Panc1 (cell line): ENCODE measurements at regions not wholly inside any gene's neighbourhood (a gene's known extent, or its start where the extent isn't known, plus 50 kb on each side); places are given as distances from the start of the nearest gene placed in this dataset.

Experiments used
- ATAC-seq: fragments of 200-7000 bp; cut with Tn5 transposase; 2 replicates; pipeline ENCODE4 v1.9.1; 2020; ENCODE audit warnings: mild to moderate bottlenecking, moderate library complexity
- BruUV-seq: library from RNA; stranded (reverse); fragments of 400-500 nt; replicated peaks from 2 replicates; lab custom pipeline; 2021; lab: Mats Ljungman, UMichigan
- CTCF ChIA-PET: fragments of 300-600 bp; sonication (Branson Sonifier 250); formaldehyde crosslinking; loops from one replicate; lab custom pipeline; 2022; ENCODE audit warnings: antibody characterized with exemption; lab: Charles Lee
- POLR2A ChIA-PET: fragments of 300-600 bp; sonication (Branson Sonifier 250); formaldehyde crosslinking; loops from one replicate; lab custom pipeline; 2022; ENCODE audit warnings: antibody characterized with exemption; lab: Charles Lee
- DNase-seq: peaks from one replicate; pipeline ENCODE4 v3.0.0-alpha.2; 2010; ENCODE audit warnings: low read depth, low spot score
- H3K27ac ChIP-seq: 2 replicates; pipeline ENCODE4 v1.5.1; 2011; ENCODE audit warnings: mild to moderate bottlenecking, low read length, inconsistent platforms
- H3K27me3 ChIP-seq: fragments of 200-500 bp; sonication (Bioruptor generic); 2 replicates; pipeline ENCODE4 v1.6.0; 2014; ENCODE audit warnings: low read length, inconsistent platforms; ENCODE audit not compliant: control insufficient read depth, insufficient read depth
- H3K36me3 ChIP-seq: fragments of 200-500 bp; sonication (Bioruptor generic); 2 replicates; pipeline ENCODE4 v1.5.1; 2014; ENCODE audit warnings: inconsistent platforms, mild to moderate bottlenecking, low read length, moderate library complexity; ENCODE audit not compliant: control insufficient read depth, insufficient read depth
- H3K4me1 ChIP-seq: 2 replicates; pipeline ENCODE4 v1.5.1; 2011; ENCODE audit warnings: inconsistent platforms, mild to moderate bottlenecking, low read length, moderate library complexity; ENCODE audit not compliant: control insufficient read depth, insufficient read depth
- H3K4me3 ChIP-seq, 2 experiments: 2 replicates each; pipeline ENCODE4 v1.5.1; 2011 to 2012; ENCODE audit warnings: low read depth in 2 of 2, low read length in 2 of 2, mild to moderate bottlenecking in 2 of 2, inconsistent platforms in 1 of 2, moderate library complexity in 1 of 2
- H3K9me3 ChIP-seq: fragments of 200-500 bp; sonication (Bioruptor generic); 2 replicates; pipeline ENCODE4 v1.5.1; 2014; ENCODE audit warnings: low read depth, mild to moderate bottlenecking, inconsistent platforms, low read length, moderate library complexity; ENCODE audit not compliant: control insufficient read depth, insufficient read depth
- CTCF ChIP-seq: fragments of 450-650 bp; IDR thresholded peaks from 2 replicates; pipeline ENCODE4 v1.5.1; 2017; ENCODE audit warnings: mild to moderate bottlenecking
- POLR2AphosphoS5 ChIP-seq: IDR thresholded peaks from 2 replicates; pipeline ENCODE4 v1.6.1; 2012; ENCODE audit warnings: mild to moderate bottlenecking, low read depth, low read length, moderate library complexity
- REST ChIP-seq, 2 experiments: IDR thresholded peaks; 2 replicates each; pipeline ENCODE4 v1.6.1; 2011 to 2012; ENCODE audit warnings: low read depth in 2 of 2, control low read depth in 1 of 2, low read length in 1 of 2, mild to moderate bottlenecking in 1 of 2, moderate library complexity in 1 of 2; ENCODE audit not compliant: insufficient read depth in 1 of 2
- SIN3A ChIP-seq: IDR thresholded peaks from 2 replicates; pipeline ENCODE4 v1.6.1; 2012; ENCODE audit warnings: low read depth, mild to moderate bottlenecking, low read length, moderate library complexity, borderline replicate concordance; ENCODE audit not compliant: insufficient read depth
- TCF7L2 ChIP-seq: IDR thresholded peaks from 2 replicates; pipeline ENCODE4 v1.6.1; 2011; ENCODE audit warnings: mild to moderate bottlenecking, low read depth, low read length, inconsistent platforms
- in situ Hi-C: cut with HindIII; loops from 2 replicates; pipeline ENCODE4 v1.10.0; 2016; ENCODE audit warnings: low sequenced_read_pairs, low pct_unique_long_range_greater_than_20kb
- intact Hi-C: fragments of 100-400 bp; cut with micrococcal nuclease; formaldehyde crosslinking; loops from one replicate; pipeline ENCODE4 v1.10.0; 2022; ENCODE audit not compliant: unreplicated experiment

GRCh38 chr9:106588626-106589025, 274.3 kb upstream of the ZNF462 start:
- Histone ChIP-seq H3K9me3 (no peaks in the 10 kb centered on the region), H3K27ac (no peak overlapping the region), H3K4me3 (no peak overlapping the region), H3K27me3 (no peaks in the 10 kb centered on the region), H3K36me3 (no peaks in the 10 kb centered on the region), H3K4me1 (no peaks in the 10 kb centered on the region)
- in situ Hi-C loops: no loop called here
- no TSS peak for BruUV-seq
- peak; percentile 68 for ATAC-seq
- no peak for DNase-seq
- ChIA-PET POLR2A (no interaction called here), CTCF (no interaction called here)
- intact Hi-C loops: no loop called here
- TF ChIP-seq POLR2AphosphoS5 (no peak), REST (IDR thresholded peaks at IDR 0.05; ENCODE audit: insufficient read depth in 1 of 2, low read depth in 2 of 2, low read length in 1 of 2) (no peak), CTCF (no peak), SIN3A (no peak), TCF7L2 (no peak)

- ATAC-seq: no peak
- Histone ChIP-seq H3K9me3 (no peaks in the 10 kb centered on the region), H3K4me1 (no peaks in the 10 kb centered on the region), H3K4me3 (no peak overlapping the region), H3K36me3 (no peaks in the 10 kb centered on the region), H3K27me3 (no peaks in the 10 kb centered on the region), H3K27ac (no peak overlapping the region)
- no peak for TF ChIP-seq SIN3A
- no peak for TF ChIP-seq TCF7L2
- no peak for TF ChIP-seq CTCF
- no peak for TF ChIP-seq POLR2AphosphoS5
- no peak for TF ChIP-seq REST (IDR thresholded peaks at IDR 0.05; ENCODE audit: insufficient read depth in 1 of 2, low read depth in 2 of 2, low read length in 1 of 2)
- POLR2A ChIA-PET: no interaction called here
- CTCF ChIA-PET: no interaction called here
- intact Hi-C loops (no loop called here), in situ Hi-C loops (no loop called here)
- BruUV-seq: no TSS peak
- no peak for DNase-seq
Measured at GRCh38 chr9:106590759-106591505, 272.0 kb upstream of the ZNF462 start.
